ENCODE measurements at regions not wholly inside any gene's neighbourhood (a gene's known extent, or its start where the extent isn't known, plus 50 kb on each side); places are given as distances from the start of the nearest gene placed in this dataset.

DNA sequence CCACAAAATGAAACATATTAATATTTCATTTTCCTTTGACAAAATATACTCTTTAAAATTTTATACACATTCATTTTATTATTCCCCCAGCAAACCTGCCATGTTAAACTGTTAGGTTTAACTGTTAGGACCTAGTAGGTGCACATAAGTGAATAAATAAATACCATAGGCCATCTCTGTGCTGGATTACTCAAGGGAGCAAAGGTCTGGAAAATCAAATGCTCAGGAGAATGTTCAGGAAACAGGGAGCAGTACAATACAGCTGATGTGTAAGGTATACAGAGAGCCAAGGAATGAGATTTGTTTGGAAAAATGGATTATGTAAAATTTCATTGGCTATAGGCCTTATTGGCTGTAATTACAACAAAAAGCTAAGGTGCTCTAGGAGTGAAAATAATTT lies 339.3 kb downstream of the BCKDHB start:
- Histone ChIP-seq H3K9me3 (no peaks in the 10 kb centered on the region), H3K27ac (no peak overlapping the region), H3K4me3 (ENCODE audit: low read depth in 1 of 2, low read length in 1 of 2) (no peak overlapping the region), H3K27me3 (no peaks in the 10 kb centered on the region), H3K4me1 (ENCODE audit: control insufficient read depth in 1 of 2, insufficient read depth in 1 of 2, low read depth in 1 of 2, low read length in 1 of 2) (no peaks in the 10 kb centered on the region), H3K36me3 (no peaks in the 10 kb centered on the region)
- TF ChIP-seq, protein P1, sequence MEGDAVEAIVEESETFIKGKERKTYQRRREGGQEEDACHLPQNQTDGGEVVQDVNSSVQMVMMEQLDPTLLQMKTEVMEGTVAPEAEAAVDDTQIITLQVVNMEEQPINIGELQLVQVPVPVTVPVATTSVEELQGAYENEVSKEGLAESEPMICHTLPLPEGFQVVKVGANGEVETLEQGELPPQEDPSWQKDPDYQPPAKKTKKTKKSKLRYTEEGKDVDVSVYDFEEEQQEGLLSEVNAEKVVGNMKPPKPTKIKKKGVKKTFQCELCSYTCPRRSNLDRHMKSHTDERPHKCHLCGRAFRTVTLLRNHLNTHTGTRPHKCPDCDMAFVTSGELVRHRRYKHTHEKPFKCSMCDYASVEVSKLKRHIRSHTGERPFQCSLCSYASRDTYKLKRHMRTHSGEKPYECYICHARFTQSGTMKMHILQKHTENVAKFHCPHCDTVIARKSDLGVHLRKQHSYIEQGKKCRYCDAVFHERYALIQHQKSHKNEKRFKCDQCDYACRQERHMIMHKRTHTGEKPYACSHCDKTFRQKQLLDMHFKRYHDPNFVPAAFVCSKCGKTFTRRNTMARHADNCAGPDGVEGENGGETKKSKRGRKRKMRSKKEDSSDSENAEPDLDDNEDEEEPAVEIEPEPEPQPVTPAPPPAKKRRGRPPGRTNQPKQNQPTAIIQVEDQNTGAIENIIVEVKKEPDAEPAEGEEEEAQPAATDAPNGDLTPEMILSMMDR (IDR thresholded peaks at IDR 0.05): no peak

GRCh38 chr6:80442366-80442765 lies 335.9 kb downstream of the BCKDHB start:
- TF ChIP-seq, protein P1 (IDR thresholded peaks at IDR 0.05): no peak
- H3K4me3 ChIP-seq (ENCODE audit: low read depth in 1 of 2, low read length in 1 of 2): no peak overlapping the region
- H3K4me1 ChIP-seq (ENCODE audit: control insufficient read depth in 1 of 2, insufficient read depth in 1 of 2, low read depth in 1 of 2, low read length in 1 of 2): no peaks in the 10 kb centered on the region
- H3K27ac ChIP-seq: no peak overlapping the region
- no peaks in the 10 kb centered on the region for H3K9me3 ChIP-seq
- H3K27me3 ChIP-seq: no peaks in the 10 kb centered on the region
- no peaks in the 10 kb centered on the region for H3K36me3 ChIP-seq

DNA sequence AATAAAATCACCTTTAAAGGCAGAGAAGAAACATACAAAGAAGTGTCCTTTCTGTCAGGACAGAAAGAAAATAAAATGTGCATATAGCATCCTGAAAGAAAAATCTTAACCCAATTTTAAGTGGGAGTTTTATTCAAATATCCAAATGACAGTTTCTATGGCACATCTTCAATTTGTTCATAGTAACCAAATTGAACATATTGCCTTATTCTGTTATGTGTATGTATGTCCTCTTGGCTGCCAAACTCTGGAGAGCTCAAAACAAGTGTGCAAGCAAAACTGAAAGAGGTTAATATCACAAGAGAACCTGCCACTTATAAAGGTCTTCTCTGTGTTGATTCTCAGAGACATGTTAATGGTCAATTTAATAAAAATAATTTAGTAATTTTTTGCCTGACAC lies 334.7 kb downstream of the BCKDHB start:
- no peaks in the 10 kb centered on the region for H3K4me1 ChIP-seq (ENCODE audit: control insufficient read depth in 1 of 2, insufficient read depth in 1 of 2, low read depth in 1 of 2, low read length in 1 of 2)
- H3K27ac ChIP-seq: no peak overlapping the region
- no peak overlapping the region for H3K4me3 ChIP-seq (ENCODE audit: low read depth in 1 of 2, low read length in 1 of 2)
- no peaks in the 10 kb centered on the region for H3K36me3 ChIP-seq
- TF ChIP-seq, protein P1 (IDR thresholded peaks at IDR 0.05): no peak
- no peaks in the 10 kb centered on the region for H3K27me3 ChIP-seq
- no peaks in the 10 kb centered on the region for H3K9me3 ChIP-seq

GRCh38 chr6:80440496-80441115 lies 334.1 kb downstream of the BCKDHB start:
- Histone ChIP-seq H3K4me3 (ENCODE audit: low read depth in 1 of 2, low read length in 1 of 2) (no peak overlapping the region), H3K36me3 (no peaks in the 10 kb centered on the region), H3K27me3 (no peaks in the 10 kb centered on the region), H3K4me1 (ENCODE audit: control insufficient read depth in 1 of 2, insufficient read depth in 1 of 2, low read depth in 1 of 2, low read length in 1 of 2) (no peaks in the 10 kb centered on the region), H3K27ac (no peak overlapping the region), H3K9me3 (peaks cover under 1% of the 10 kb centered on the region)
- TF ChIP-seq, protein P1 (IDR thresholded peaks at IDR 0.05): no peak

DNA sequence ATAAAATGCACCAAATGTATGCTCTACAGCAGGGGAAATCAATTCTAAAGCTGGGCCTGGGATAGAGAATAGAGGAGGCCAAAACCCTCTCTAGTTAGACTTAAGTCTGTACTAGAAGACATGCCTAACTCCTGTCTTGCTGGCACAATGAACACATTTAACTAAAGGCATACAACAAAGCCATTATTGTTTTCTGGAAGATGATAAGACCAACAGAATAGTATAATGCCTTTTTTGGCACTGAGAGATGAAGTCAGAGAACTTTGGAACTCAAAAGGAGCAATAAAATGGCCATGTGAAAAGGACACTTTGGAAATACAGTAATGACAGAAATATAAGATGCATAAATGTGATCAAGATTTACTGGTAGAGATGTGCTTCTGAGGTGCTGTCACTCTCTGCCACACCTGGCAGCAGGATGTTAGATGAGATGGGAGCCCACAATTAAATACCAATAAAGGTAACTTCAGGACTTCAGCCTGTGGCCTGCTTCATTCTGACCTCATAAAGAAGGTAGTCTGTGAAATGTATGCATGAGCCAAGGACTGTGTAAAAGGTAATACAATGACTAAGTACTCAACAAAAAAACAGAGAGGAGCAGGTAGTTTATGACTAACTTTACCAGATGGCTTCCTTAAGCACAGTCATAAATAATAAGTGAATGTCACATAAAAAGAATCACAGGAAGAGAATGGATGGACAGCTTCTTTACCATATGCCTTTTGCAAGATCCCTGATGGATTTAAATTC lies 333.4 kb downstream of the BCKDHB start:
- Histone ChIP-seq H3K9me3 (peaks cover 4% of the 10 kb centered on the region), H3K4me3 (ENCODE audit: low read depth in 1 of 2, low read length in 1 of 2) (no peak overlapping the region), H3K27ac (no peak overlapping the region), H3K27me3 (no peaks in the 10 kb centered on the region), H3K4me1 (ENCODE audit: control insufficient read depth in 1 of 2, insufficient read depth in 1 of 2, low read depth in 1 of 2, low read length in 1 of 2) (no peaks in the 10 kb centered on the region), H3K36me3 (no peaks in the 10 kb centered on the region)
- TF ChIP-seq, protein P1 (IDR thresholded peaks at IDR 0.05): no peak

All from neutrophil (primary cell).